Cardiac muscle cell (in vitro differentiated cells and primary cell): ENCODE measurements at regions not wholly inside any gene's neighbourhood (a gene's known extent, or its start where the extent isn't known, plus 50 kb on each side); places are given as distances from the start of the nearest gene placed in this dataset.

ENCODE experiments used
- DNase-seq, 2 donors: peaks; one replicate each; pipeline versions ENCODE4 v3.0.0 to v3.0.0-alpha.2; 2010 to 2017; ENCODE audit warnings: low read depth in 1 of 2, low spot score in 1 of 2
- H3K27ac ChIP-seq: fragments of 200-600 bp; sonication (generic); 2 replicates; pipeline ENCODE4 v1.5.1; 2016
- H3K27me3 ChIP-seq: fragments of 200-600 bp; sonication (generic); 2 replicates; pipeline ENCODE4 v1.6.0; 2016; ENCODE audit warnings: control low read depth
- H3K36me3 ChIP-seq: fragments of 200-600 bp; sonication (generic); 2 replicates; pipeline ENCODE4 v1.5.1; 2016; ENCODE audit warnings: control low read depth
- H3K4me1 ChIP-seq: fragments of 200-600 bp; sonication (generic); 2 replicates; pipeline ENCODE4 v1.8.1; 2017; ENCODE audit warnings: low read depth, mild to moderate bottlenecking, mixed run types
- H3K4me3 ChIP-seq: fragments of 200-600 bp; sonication (generic); 2 replicates; pipeline ENCODE4 v1.5.1; 2016; ENCODE audit warnings: mild to moderate bottlenecking
- H3K9me3 ChIP-seq: fragments of 200-600 bp; sonication (generic); 2 replicates; pipeline ENCODE4 v1.5.1; 2017; ENCODE audit warnings: low read depth, mild to moderate bottlenecking, control low read depth
- TF ChIP-seq, protein P1 (sequence below): IDR thresholded peaks from 2 replicates; pipeline ENCODE4 v1.5.1; 2012; ENCODE audit warnings: low read depth, mild to moderate bottlenecking, low read length

DNA sequence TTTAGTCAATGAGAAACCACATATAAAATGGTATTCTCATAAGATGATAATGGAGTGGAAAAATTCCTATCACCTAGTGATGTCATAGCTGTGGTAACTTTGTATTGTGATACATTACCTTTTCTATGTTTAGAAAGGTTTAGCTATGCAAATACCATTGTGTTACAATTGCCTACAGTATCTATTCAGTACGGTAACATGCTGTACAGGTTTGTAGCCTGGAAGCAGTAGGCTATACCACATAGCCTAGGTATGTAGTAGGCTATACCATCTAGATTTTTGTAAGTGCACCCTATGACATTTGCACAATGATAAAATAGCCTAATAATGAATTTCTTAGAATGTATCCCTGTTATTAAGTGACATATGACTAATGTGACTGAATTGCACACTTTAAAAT is 50.5 kb upstream of the CCDC196 start:
- H3K27ac ChIP-seq, result no peak overlapping the region
- no peaks in the 10 kb centered on the region for H3K36me3 ChIP-seq
- no peaks in the 10 kb centered on the region for H3K4me1 ChIP-seq
- no peak overlapping the region for H3K4me3 ChIP-seq
- H3K9me3 ChIP-seq, result no peaks in the 10 kb centered on the region
- DNase-seq, result no peak
- TF ChIP-seq, protein P1, sequence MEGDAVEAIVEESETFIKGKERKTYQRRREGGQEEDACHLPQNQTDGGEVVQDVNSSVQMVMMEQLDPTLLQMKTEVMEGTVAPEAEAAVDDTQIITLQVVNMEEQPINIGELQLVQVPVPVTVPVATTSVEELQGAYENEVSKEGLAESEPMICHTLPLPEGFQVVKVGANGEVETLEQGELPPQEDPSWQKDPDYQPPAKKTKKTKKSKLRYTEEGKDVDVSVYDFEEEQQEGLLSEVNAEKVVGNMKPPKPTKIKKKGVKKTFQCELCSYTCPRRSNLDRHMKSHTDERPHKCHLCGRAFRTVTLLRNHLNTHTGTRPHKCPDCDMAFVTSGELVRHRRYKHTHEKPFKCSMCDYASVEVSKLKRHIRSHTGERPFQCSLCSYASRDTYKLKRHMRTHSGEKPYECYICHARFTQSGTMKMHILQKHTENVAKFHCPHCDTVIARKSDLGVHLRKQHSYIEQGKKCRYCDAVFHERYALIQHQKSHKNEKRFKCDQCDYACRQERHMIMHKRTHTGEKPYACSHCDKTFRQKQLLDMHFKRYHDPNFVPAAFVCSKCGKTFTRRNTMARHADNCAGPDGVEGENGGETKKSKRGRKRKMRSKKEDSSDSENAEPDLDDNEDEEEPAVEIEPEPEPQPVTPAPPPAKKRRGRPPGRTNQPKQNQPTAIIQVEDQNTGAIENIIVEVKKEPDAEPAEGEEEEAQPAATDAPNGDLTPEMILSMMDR, result no peak
- no peaks in the 10 kb centered on the region for H3K27me3 ChIP-seq
